K562 (cell line): ENCODE measurements at regions not wholly inside any gene's neighbourhood (a gene's known extent, or its start where the extent isn't known, plus 50 kb on each side); places are given as distances from the start of the nearest gene placed in this dataset.

Source experiments
- ATAC-seq: fragments of 200-7000 bp; cut with Tn5 transposase; 3 replicates; pipeline ENCODE4 v1.9.1; 2020; ENCODE audit warnings: moderate library complexity
- BruUV-seq: library from RNA; stranded (reverse); fragments of 400-500 nt; replicated peaks from 2 replicates; lab custom pipeline; 2021; lab: Mats Ljungman, UMichigan
- CTCF ChIA-PET: fragments of 300-600 bp; formaldehyde crosslinking; extraction: SDS; loops from one replicate; lab custom pipeline; 2021; ENCODE audit warnings: low intra/inter-chr PET ratio; lab: Yijun Ruan, JAX
- POLR2A ChIA-PET: fragments of 300-600, 350-650 bp; sonication (Branson Sonifier 250); formaldehyde crosslinking; extraction: SDS; loops from one replicate; lab custom pipeline; 2021; ENCODE audit warnings: antibody characterized with exemption, inconsistent platforms; lab: Yijun Ruan, JAX
- DNase-seq, 4 experiments: peaks; one replicate each; pipeline versions ENCODE4 v3.0.0 to v3.0.0-alpha.2; 2011 to 2018; ENCODE audit warnings: low spot score in 3 of 4, mixed read lengths in 3 of 4; ENCODE audit errors: extremely low read depth in 1 of 4
- FAIRE-seq: peaks from 2 replicates; lab custom pipeline; 2011; peaks lifted over from hg19 to GRCh38; lab: Jason Lieb, UNC
- H2AFZ ChIP-seq: 2 replicates; pipeline ENCODE4 v1.6.0; 2011; ENCODE audit warnings: low read depth, low read length, control low read depth, inconsistent platforms
- H3K27ac ChIP-seq: fragments of 200-600 bp; 3 replicates; pipeline ENCODE4 v1.8.0; 2011; ENCODE audit warnings: low read depth, mild to moderate bottlenecking, control low read depth, inconsistent platforms, low read length, moderate library complexity, mixed read lengths; ENCODE audit errors: extremely low read depth
- H3K27me3 ChIP-seq, 2 experiments: fragments of 300-600 bp in 1 of 2; 2 replicates in 1 of 2; 3 replicates in 1 of 2; pipeline versions ENCODE4 v1.6.0 to v1.8.0; 2011; ENCODE audit warnings: inconsistent platforms in 2 of 2, low read length in 2 of 2, mild to moderate bottlenecking in 1 of 2, mixed read lengths in 1 of 2, moderate library complexity in 1 of 2; ENCODE audit not compliant: control insufficient read depth in 2 of 2, insufficient read depth in 2 of 2
- H3K36me3 ChIP-seq: fragments of 300-600 bp; 3 replicates; pipeline ENCODE4 v1.8.0; 2011; ENCODE audit warnings: mild to moderate bottlenecking, low read length, inconsistent platforms; ENCODE audit not compliant: control insufficient read depth, insufficient read depth
- H3K4me1 ChIP-seq, 2 experiments: fragments of 200-600 bp in 1 of 2; replicated peaks in 1 of 2; 2 replicates in 1 of 2; 3 replicates in 1 of 2; pipeline versions ENCODE4 v1.5.1 to v1.8.0; 2011; ENCODE audit warnings: inconsistent platforms in 2 of 2, low read length in 2 of 2, mild to moderate bottlenecking in 1 of 2, mixed read lengths in 1 of 2, moderate library complexity in 1 of 2; ENCODE audit not compliant: control insufficient read depth in 2 of 2, insufficient read depth in 2 of 2
- H3K4me2 ChIP-seq: 2 replicates; pipeline ENCODE4 v1.6.1; 2011; ENCODE audit warnings: low read length, control low read depth, inconsistent platforms, mixed read lengths; ENCODE audit not compliant: insufficient read depth
- H3K4me3 ChIP-seq: fragments of 200-600 bp; sonication (generic), shearing (Covaris generic); 2 replicates; pipeline ENCODE4 v1.5.1; 2016; ENCODE audit warnings: control low read depth, inconsistent platforms
- H3K79me2 ChIP-seq: fragments of 200-600 bp; 3 replicates; pipeline ENCODE4 v1.8.0; 2011; ENCODE audit warnings: low read length, inconsistent platforms; ENCODE audit not compliant: control insufficient read depth, insufficient read depth
- H3K9ac ChIP-seq, 2 experiments: 2 replicates each; pipeline versions ENCODE4 v1.6.0 to v1.6.1; 2011; ENCODE audit warnings: low read depth in 2 of 2, low read length in 2 of 2, control low read depth in 1 of 2, inconsistent platforms in 1 of 2, mild to moderate bottlenecking in 1 of 2, mixed read lengths in 1 of 2; ENCODE audit not compliant: insufficient read depth in 1 of 2
- H3K9me1 ChIP-seq: one replicate; pipeline ENCODE4 v1.6.0; 2011; ENCODE audit warnings: inconsistent platforms, mild to moderate bottlenecking, low read length, moderate library complexity; ENCODE audit not compliant: control insufficient read depth, insufficient read depth
- H3K9me3 ChIP-seq: replicated peaks from 2 replicates; pipeline ENCODE4 v1.5.1; 2011; ENCODE audit warnings: low read depth, low read length, inconsistent platforms; ENCODE audit not compliant: control insufficient read depth, insufficient read depth
- H4K20me1 ChIP-seq: replicated peaks from 2 replicates; pipeline ENCODE4 v1.6.1; 2011; ENCODE audit warnings: low read length, inconsistent platforms, mixed read lengths; ENCODE audit not compliant: control insufficient read depth, insufficient read depth
- ATF3 ChIP-seq, 2 experiments: fragments of 450-650 bp in 1 of 2; sonication (generic) in 1 of 2; formaldehyde crosslinking in 1 of 2; IDR thresholded peaks in 1 of 2; conservative IDR thresholded peaks in 1 of 2; 2 replicates each; pipeline versions ENCODE4 v1.6.1 to v1.8.1; 2016 to 2023; ENCODE audit warnings: mild to moderate bottlenecking in 2 of 2, moderate library complexity in 2 of 2, inconsistent platforms in 1 of 2, missing genetic modification reagents in 1 of 2
- CBX5 ChIP-seq: IDR thresholded peaks from 2 replicates; pipeline ENCODE4 v1.6.1; 2014; ENCODE audit warnings: low read depth, borderline replicate concordance
- CBX8 ChIP-seq: fragments of 200-600 bp; sonication (generic); IDR thresholded peaks from 2 replicates; pipeline ENCODE4 v1.6.1; 2012; ENCODE audit warnings: borderline replicate concordance, mixed run types, low read depth, mild to moderate bottlenecking, moderate library complexity, mixed read lengths, low read length, control low read depth, inconsistent platforms; ENCODE audit not compliant: poor library complexity, severe bottlenecking; ENCODE audit errors: extremely low read depth
- ELF4 ChIP-seq: fragments of 450-650 bp; formaldehyde crosslinking; IDR thresholded peaks from 2 replicates; pipeline ENCODE4 v1.4.0; 2022; ENCODE audit warnings: missing genetic modification characterization
- PHF21A ChIP-seq: fragments of 450-650 bp; IDR thresholded peaks from 2 replicates; pipeline ENCODE4 v1.6.1; 2017; ENCODE audit warnings: low read depth, borderline replicate concordance
- RBBP5 ChIP-seq: fragments of 200-600 bp; sonication (generic); IDR thresholded peaks from 2 replicates; pipeline ENCODE4 v1.6.1; 2012; ENCODE audit warnings: borderline replicate concordance, mild to moderate bottlenecking, low read length, control low read depth, inconsistent platforms; ENCODE audit not compliant: insufficient read depth, poor library complexity, severe bottlenecking
- RBM15 ChIP-seq: fragments of 200-400 bp; formaldehyde crosslinking; IDR thresholded peaks from 2 replicates; pipeline ENCODE4 v1.6.1; 2018; ENCODE audit warnings: mild to moderate bottlenecking, low read length, moderate library complexity; ENCODE audit not compliant: insufficient read depth
- ZKSCAN1 ChIP-seq: fragments of 150-350 bp; IDR thresholded peaks from 2 replicates; pipeline ENCODE4 v1.6.1; 2016; ENCODE audit warnings: low read depth, low read length
- ZNF316 ChIP-seq: fragments of 450-650 bp; IDR thresholded peaks from 2 replicates; pipeline ENCODE4 v1.6.1; 2016
- in situ Hi-C: fragments of 300-500 bp; cut with MboI; formaldehyde crosslinking; loops from 4 replicates; pipeline ENCODE4 v1.15.0; 2018; ENCODE audit warnings: inconsistent platforms, mixed read lengths
- intact Hi-C: fragments of 100-400 bp; cut with micrococcal nuclease; formaldehyde crosslinking; loops from 2 replicates; pipeline ENCODE4 v1.14.2; 2022

DNA sequence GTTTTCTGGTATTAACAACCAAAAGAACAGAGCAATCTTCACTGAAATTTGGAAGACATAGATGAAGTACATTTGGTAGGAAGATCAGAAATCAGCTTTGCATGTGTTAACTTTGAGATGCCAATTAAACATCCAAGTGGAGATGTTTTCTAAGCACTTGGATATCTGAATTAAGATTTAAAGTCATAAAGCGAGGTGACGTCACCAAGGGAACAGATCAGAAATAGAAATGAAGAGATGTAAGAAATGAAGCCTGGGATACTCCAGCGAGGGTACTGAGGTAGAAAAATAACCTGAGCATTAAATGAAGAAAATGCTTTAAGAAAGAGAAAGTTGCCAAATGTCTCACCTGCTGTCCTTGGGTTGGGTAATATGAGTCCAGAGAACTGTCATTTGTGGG lies 1223.3 kb downstream of the MAT2B start (continued):
- TF ChIP-seq ELF4: no peak
- TF ChIP-seq RBM15: no peak
- no peak for TF ChIP-seq RBBP5
- TF ChIP-seq CBX5: no peak
- no peak for TF ChIP-seq ZKSCAN1
- no peak for TF ChIP-seq CBX8
- no peak for TF ChIP-seq PHF21A

DNA sequence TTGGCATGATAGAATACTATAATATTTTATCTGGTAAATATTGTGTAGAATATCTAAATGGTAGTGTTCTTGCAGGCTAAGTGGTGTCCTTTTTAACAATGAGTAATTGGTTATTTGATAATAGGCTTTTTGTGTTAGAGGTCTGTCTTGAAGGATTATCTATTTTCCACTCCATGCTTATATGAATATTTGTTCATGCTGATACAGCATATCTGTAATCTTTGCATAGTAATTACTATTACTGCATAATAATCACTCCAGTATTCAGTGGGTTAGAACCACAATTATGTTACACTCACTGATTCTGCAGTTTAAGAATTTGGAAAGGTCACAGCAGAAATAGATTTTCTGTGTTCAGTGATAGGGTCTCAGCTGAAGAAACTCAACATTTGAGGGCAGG lies 1229.9 kb downstream of the MAT2B start:
- in situ Hi-C loops (no loop called here), intact Hi-C loops (no loop called here)
- no peak for FAIRE-seq
- Histone ChIP-seq H3K4me2 (no peak overlapping the region), H4K20me1 (no peaks in the 10 kb centered on the region), H3K4me3 (no peak overlapping the region), H3K9me3 (no peaks in the 10 kb centered on the region), H3K27me3 (no peaks in the 10 kb centered on the region), H3K4me1 (no peaks in the 10 kb centered on the region), H3K36me3 (no peaks in the 10 kb centered on the region), H3K27ac (no peak overlapping the region), H2AFZ (no peak overlapping the region), H3K79me2 (no peaks in the 10 kb centered on the region), H3K9me1 (no peaks in the 10 kb centered on the region), H3K9ac (no peak overlapping the region)
- peak; percentile 33; the same call in 1 of the 2 replicates for TF ChIP-seq ZNF316
- TF ChIP-seq ATF3 (IDR thresholded peaks at IDR 0.05): no peak
- no peak for TF ChIP-seq ATF3 (CRISPR knock-in tag; conservative IDR thresholded peaks at IDR 0.05)
- no peak for DNase-seq
- ChIA-PET POLR2A (no interaction called here), CTCF (no interaction called here)
- no TSS peak for BruUV-seq
- no peak for ATAC-seq
